PC-9 (cell line): ENCODE measurements at regions not wholly inside any gene's neighbourhood (a gene's known extent, or its start where the extent isn't known, plus 50 kb on each side); places are given as distances from the start of the nearest gene placed in this dataset.

Experiments used
- BruUV-seq: library from RNA; stranded (reverse); fragments of 400-500 nt; replicated peaks from 2 replicates; lab custom pipeline; 2021; lab: Mats Ljungman, UMichigan
- CTCF ChIA-PET: fragments of 300-600 bp; sonication (Branson Sonifier 250); formaldehyde crosslinking; loops from one replicate; lab custom pipeline; 2022; ENCODE audit warnings: antibody characterized with exemption; lab: Charles Lee
- POLR2A ChIA-PET: fragments of 300-600 bp; sonication (Branson Sonifier 250); formaldehyde crosslinking; loops from one replicate; lab custom pipeline; 2022; ENCODE audit warnings: antibody characterized with exemption; ENCODE audit not compliant: unreplicated experiment; lab: Charles Lee
- DNase-seq, 2 experiments: peaks; one replicate each; pipeline versions ENCODE4 v3.0.0 to v3.0.0-alpha.2; 2015 to 2022; ENCODE audit warnings: mixed read lengths in 1 of 2
- H2AFZ ChIP-seq: fragments of 200-600 bp; sonication (generic); 2 replicates; pipeline ENCODE4 v1.8.1; 2017; ENCODE audit warnings: antibody characterized with exemption
- H3F3A ChIP-seq: fragments of 200-600 bp; sonication (generic); 2 replicates; pipeline ENCODE4 v1.8.1; 2017; ENCODE audit warnings: antibody characterized with exemption, mild to moderate bottlenecking, low read depth; ENCODE audit not compliant: insufficient read depth
- H3K27ac ChIP-seq: fragments of 200-600 bp; sonication (generic); 2 replicates; pipeline ENCODE4 v1.6.1; 2016; ENCODE audit warnings: mixed run types
- H3K27me3 ChIP-seq: fragments of 200-600 bp; sonication (generic); 2 replicates; pipeline ENCODE4 v1.6.1; 2016; ENCODE audit warnings: low read depth, mixed run types; ENCODE audit not compliant: insufficient read depth
- H3K36me3 ChIP-seq: fragments of 200-600 bp; sonication (generic); 2 replicates; pipeline ENCODE4 v1.6.1; 2016; ENCODE audit warnings: low read depth, mixed run types
- H3K4me1 ChIP-seq: fragments of 200-600 bp; sonication (generic); replicated peaks from 2 replicates; pipeline ENCODE4 v1.6.1; 2016; ENCODE audit warnings: mixed run types; ENCODE audit not compliant: insufficient read depth
- H3K4me2 ChIP-seq: fragments of 200-600 bp; sonication (generic); 2 replicates; pipeline ENCODE4 v1.6.1; 2017; ENCODE audit warnings: mixed run types
- H3K4me3 ChIP-seq: fragments of 200-600 bp; sonication (generic); 2 replicates; pipeline ENCODE4 v1.6.1; 2016; ENCODE audit warnings: mixed run types
- H3K79me2 ChIP-seq: fragments of 200-600 bp; sonication (generic); 2 replicates; pipeline ENCODE4 v1.6.1; 2017; ENCODE audit warnings: low read depth, mixed run types
- H3K9me2 ChIP-seq: fragments of 200-600 bp; sonication (generic); 2 replicates; pipeline ENCODE4 v1.8.1; 2017; ENCODE audit warnings: mild to moderate bottlenecking; ENCODE audit not compliant: insufficient read depth
- H3K9me3 ChIP-seq: fragments of 200-600 bp; sonication (generic); 2 replicates; pipeline ENCODE4 v1.8.1; 2016; ENCODE audit warnings: low read depth; ENCODE audit not compliant: insufficient read depth
- H4K20me1 ChIP-seq: fragments of 200-600 bp; sonication (generic); 2 replicates; pipeline ENCODE4 v1.8.1; 2017; ENCODE audit not compliant: insufficient read depth
- CTCF ChIP-seq: fragments of 200-600 bp; sonication (generic); conservative IDR thresholded peaks from 2 replicates; pipeline ENCODE4 v1.6.1; 2017; ENCODE audit warnings: mixed run types, antibody characterized with exemption, mild to moderate bottlenecking, moderate library complexity
- EZH2 ChIP-seq: fragments of 200-600 bp; sonication (generic); IDR thresholded peaks from 2 replicates; pipeline ENCODE4 v1.8.0; 2017; ENCODE audit warnings: antibody characterized with exemption, low read depth
- intact Hi-C: fragments of 100-400 bp; cut with micrococcal nuclease; formaldehyde crosslinking; loops from one replicate; pipeline ENCODE4 v1.10.0; 2022; ENCODE audit not compliant: unreplicated experiment

GRCh38 chr4:159435561-159436023, 332.7 kb downstream of the RAPGEF2 start:
- Histone ChIP-seq H3K9me3 (no peaks in the 10 kb centered on the region), H3K27me3 (no peaks in the 10 kb centered on the region), H3K4me3 (no peak overlapping the region), H3K4me2 (no peak overlapping the region), H3K36me3 (no peaks in the 10 kb centered on the region), H3F3A (no peaks in the 10 kb centered on the region), H3K27ac (no peak overlapping the region), H3K79me2 (no peaks in the 10 kb centered on the region), H2AFZ (no peak overlapping the region), H4K20me1 (no peaks in the 10 kb centered on the region), H3K9me2 (no peaks in the 10 kb centered on the region), H3K4me1 (no peaks in the 10 kb centered on the region)
- no peak for DNase-seq
- ChIA-PET POLR2A (no interaction called here), CTCF (interaction anchor here (0.6 kb wide), 1 partner anchor 443 kb away, joined by 3 read pairs; no protein-coding TSS in a partner anchor)
- intact Hi-C loops: no loop called here
- TF ChIP-seq CTCF (no peak), EZH2 (no peak)
- no TSS peak for BruUV-seq

GRCh38 chr4:159443975-159444374, 341.1 kb downstream of the RAPGEF2 start:
- intact Hi-C loops: loop anchor here (10.0 kb wide), 2 partner anchors 79 to 819 kb away; no protein-coding TSS in a partner anchor
- no TSS peak for BruUV-seq
- no peak overlapping the region for H2AFZ ChIP-seq
- POLR2A ChIA-PET: no interaction called here
- no peaks in the 10 kb centered on the region for H3K27me3 ChIP-seq
- no peaks in the 10 kb centered on the region for H3K4me1 ChIP-seq
- H3K4me2 ChIP-seq: no peak overlapping the region
- H3K9me3 ChIP-seq: no peaks in the 10 kb centered on the region
- H4K20me1 ChIP-seq: no peaks in the 10 kb centered on the region
- H3F3A ChIP-seq: no peaks in the 10 kb centered on the region
- no peaks in the 10 kb centered on the region for H3K9me2 ChIP-seq
- CTCF ChIA-PET: no interaction called here
- no peaks in the 10 kb centered on the region for H3K36me3 ChIP-seq
- no peaks in the 10 kb centered on the region for H3K79me2 ChIP-seq
- no peak for TF ChIP-seq EZH2
- TF ChIP-seq CTCF: no peak
- H3K27ac ChIP-seq: no peak overlapping the region
- no peak overlapping the region for H3K4me3 ChIP-seq
- DNase-seq: no peak

GRCh38 chr4:159444678-159445077, 341.8 kb downstream of the RAPGEF2 start:
- BruUV-seq: no TSS peak
- Histone ChIP-seq H3K27me3 (no peaks in the 10 kb centered on the region), H3K79me2 (no peaks in the 10 kb centered on the region), H3K4me3 (no peak overlapping the region), H3K4me1 (no peaks in the 10 kb centered on the region), H3F3A (no peaks in the 10 kb centered on the region), H4K20me1 (no peaks in the 10 kb centered on the region), H3K9me3 (no peaks in the 10 kb centered on the region), H3K9me2 (no peaks in the 10 kb centered on the region), H3K36me3 (no peaks in the 10 kb centered on the region), H2AFZ (no peak overlapping the region), H3K27ac (no peak overlapping the region), H3K4me2 (no peak overlapping the region)
- CTCF ChIA-PET: no interaction called here
- intact Hi-C loops: loop anchor here (10.0 kb wide), 2 partner anchors 80 to 820 kb away; no protein-coding TSS in a partner anchor
- POLR2A ChIA-PET: no interaction called here
- DNase-seq: no peak
- TF ChIP-seq EZH2 (no peak), CTCF (no peak)
